A549 (cell line): ENCODE measurements at regions not wholly inside any gene's neighbourhood (a gene's known extent, or its start where the extent isn't known, plus 50 kb on each side); places are given as distances from the start of the nearest gene placed in this dataset.
A peak's percentile ranks its signal among the peaks of the same experiment; 100 is the strongest.

Experiments used
- ATAC-seq, 2 experiments: fragments of 200-7000 bp in 1 of 2; fragments of >200 bp in 1 of 2; cut with Nextera tagmentation in 1 of 2; cut with Tn5 transposase in 1 of 2; 3 replicates each; pipeline versions ENCODE4 v1.8.0 to v1.9.1; 2018 to 2020; ENCODE audit warnings: mild to moderate bottlenecking in 1 of 2, moderate library complexity in 1 of 2
- CTCF ChIA-PET: fragments of 300-600 bp; sonication (Branson Sonifier 250); formaldehyde crosslinking; extraction: SDS; loops from one replicate; lab custom pipeline; 2021; ENCODE audit warnings: antibody characterized with exemption, inconsistent platforms; lab: Yijun Ruan, JAX
- POLR2A ChIA-PET: fragments of 350-600 bp; formaldehyde crosslinking; extraction: SDS; loops from one replicate; lab custom pipeline; 2021; ENCODE audit warnings: antibody characterized with exemption, inconsistent platforms; lab: Yijun Ruan, JAX
- DNase-seq, 2 experiments: peaks; one replicate each; pipeline versions ENCODE4 v3.0.0 to v3.0.0-alpha.2; 2011 to 2016; ENCODE audit warnings: low read depth in 1 of 2, low spot score in 1 of 2
- FAIRE-seq: peaks from 2 replicates; lab custom pipeline; 2011; peaks lifted over from hg19 to GRCh38; lab: Jason Lieb, UNC
- H3K27ac ChIP-seq, 2 experiments: fragments of >200 bp; sonication (Bioruptor Twin); formaldehyde crosslinking; 3 replicates each; pipeline ENCODE4 v1.5.1; 2016 to 2017
- H3K4me1 ChIP-seq: fragments of >200 bp; sonication (Bioruptor Twin); formaldehyde crosslinking; 3 replicates; pipeline ENCODE4 v1.6.1; 2016
- H3K4me2 ChIP-seq: fragments of >200 bp; sonication (Bioruptor Twin); formaldehyde crosslinking; 3 replicates; pipeline ENCODE4 v1.6.1; 2016
- H3K4me3 ChIP-seq: fragments of >200 bp; sonication (Bioruptor Twin); formaldehyde crosslinking; 3 replicates; pipeline ENCODE4 v1.5.1; 2016
- H3K9me3 ChIP-seq: fragments of >200 bp; sonication (Bioruptor Twin); formaldehyde crosslinking; 3 replicates; pipeline ENCODE4 v1.6.1; 2016
- BHLHE40 ChIP-seq: IDR thresholded peaks from 2 replicates; pipeline ENCODE4 v1.6.1; 2012; ENCODE audit warnings: low read depth, low read length, inconsistent platforms
- CTCF ChIP-seq: fragments of >200 bp; sonication (Bioruptor Twin); formaldehyde crosslinking; IDR thresholded peaks from 3 replicates; pipeline ENCODE4 v1.5.1; 2016
- EHMT2 ChIP-seq: fragments of 200-600 bp; sonication (generic); IDR thresholded peaks from 2 replicates; pipeline ENCODE4 v1.6.1; 2016; ENCODE audit warnings: antibody characterized with exemption, low read depth, mild to moderate bottlenecking, moderate library complexity
- FOSL2 ChIP-seq, 2 experiments: fragments of 450-650 bp in 1 of 2; fragments of >200 bp in 1 of 2; sonication (Bioruptor Twin) in 1 of 2; formaldehyde crosslinking; IDR thresholded peaks; 2 replicates each; pipeline versions ENCODE4 v1.5.0 to v1.6.1; 2016 to 2020; ENCODE audit warnings: mild to moderate bottlenecking in 1 of 2, moderate library complexity in 1 of 2
- FOXS1 ChIP-seq: fragments of 250-450 bp; sonication (Bioruptor Pico); IDR thresholded peaks from 2 replicates; pipeline ENCODE4 v1.5.0; 2020; ENCODE audit warnings: mild to moderate bottlenecking, moderate library complexity
- HES2 ChIP-seq: fragments of >200 bp; sonication (Bioruptor Twin); formaldehyde crosslinking; IDR thresholded peaks from 2 replicates; pipeline ENCODE4 v1.6.1; 2016
- HEYL ChIP-seq: fragments of 250-450 bp; sonication (Bioruptor Pico); IDR thresholded peaks from 2 replicates; pipeline ENCODE4 v1.8.0; 2021; ENCODE audit warnings: mild to moderate bottlenecking, moderate library complexity
- HOXA7 ChIP-seq: fragments of 250-450 bp; sonication (Bioruptor Pico); IDR thresholded peaks from 2 replicates; pipeline ENCODE4 v1.5.0; 2020; ENCODE audit warnings: mild to moderate bottlenecking, moderate library complexity
- HOXB13 ChIP-seq: fragments of 250-450 bp; sonication (Bioruptor Pico); IDR thresholded peaks from 2 replicates; pipeline ENCODE4 v1.5.0; 2020; ENCODE audit warnings: low read depth, mild to moderate bottlenecking, moderate library complexity
- HOXB5 ChIP-seq: fragments of 250-450 bp; sonication (Bioruptor Pico); IDR thresholded peaks from 2 replicates; pipeline ENCODE4 v1.5.0; 2020; ENCODE audit warnings: mild to moderate bottlenecking, moderate library complexity
- JUN ChIP-seq, 2 experiments: fragments of >200 bp; sonication (Bioruptor Twin); formaldehyde crosslinking; IDR thresholded peaks; 2 replicates in 1 of 2; 3 replicates in 1 of 2; pipeline ENCODE4 v1.6.1; 2016 to 2017
- KDM5A ChIP-seq: fragments of 200-600 bp; sonication (generic); IDR thresholded peaks from 2 replicates; pipeline ENCODE4 v1.6.1; 2016; ENCODE audit warnings: antibody characterized with exemption, mild to moderate bottlenecking
- MAFK ChIP-seq: fragments of 450-650 bp; IDR thresholded peaks from 2 replicates; pipeline ENCODE4 v1.6.1; 2014; ENCODE audit not compliant: partially characterized antibody
- MAZ ChIP-seq: fragments of 150-350 bp; IDR thresholded peaks from 2 replicates; pipeline ENCODE4 v1.6.1; 2014; ENCODE audit warnings: antibody characterized with exemption, low read depth, low read length, borderline replicate concordance
- PBX3 ChIP-seq: IDR thresholded peaks from 2 replicates; pipeline ENCODE4 v1.6.1; 2012
- PHF8 ChIP-seq: fragments of 200-600 bp; sonication (generic); IDR thresholded peaks from 2 replicates; pipeline ENCODE4 v1.6.1; 2016; ENCODE audit warnings: low read depth, mild to moderate bottlenecking, antibody characterized with exemption, moderate library complexity, borderline replicate concordance
- RAD21 ChIP-seq, 2 experiments: fragments of >200 bp in 1 of 2; sonication (Bioruptor Twin) in 1 of 2; formaldehyde crosslinking in 1 of 2; IDR thresholded peaks in 1 of 2; conservative IDR thresholded peaks in 1 of 2; 2 replicates in 1 of 2; 3 replicates in 1 of 2; pipeline ENCODE4 v1.6.1; 2012 to 2018; ENCODE audit warnings: inconsistent platforms in 1 of 2
- RARB ChIP-seq: fragments of 250-450 bp; sonication (Bioruptor Pico); IDR thresholded peaks from 2 replicates; pipeline ENCODE4 v1.8.0; 2021; ENCODE audit warnings: mild to moderate bottlenecking, moderate library complexity
- REST ChIP-seq: fragments of 200-600 bp; sonication (generic); IDR thresholded peaks from 2 replicates; pipeline ENCODE4 v1.6.1; 2016; ENCODE audit warnings: antibody characterized with exemption, mild to moderate bottlenecking, moderate library complexity
- ZFP36 ChIP-seq: fragments of 450-650 bp; IDR thresholded peaks from 2 replicates; pipeline ENCODE4 v1.6.1; 2014; ENCODE audit warnings: borderline replicate concordance; ENCODE audit not compliant: partially characterized antibody
- ZNF302 ChIP-seq: fragments of 250-450 bp; sonication (Bioruptor Pico); IDR thresholded peaks from 2 replicates; pipeline ENCODE4 v1.9.0; 2021; ENCODE audit warnings: inconsistent platforms, mild to moderate bottlenecking, moderate library complexity
- WGBS: methylation state at CpG from one replicate; pipeline ENCODE4 v1.1.6; 2017; ENCODE audit errors: missing lambda C conversion rate; 5-methylcytosine and 5-hydroxymethylcytosine counted together
- TF ChIP-seq, protein P1 (sequence below): fragments of 450-650 bp; IDR thresholded peaks from 2 replicates; pipeline ENCODE4 v1.6.1; 2014; ENCODE audit warnings: antibody characterized with exemption

DNA sequence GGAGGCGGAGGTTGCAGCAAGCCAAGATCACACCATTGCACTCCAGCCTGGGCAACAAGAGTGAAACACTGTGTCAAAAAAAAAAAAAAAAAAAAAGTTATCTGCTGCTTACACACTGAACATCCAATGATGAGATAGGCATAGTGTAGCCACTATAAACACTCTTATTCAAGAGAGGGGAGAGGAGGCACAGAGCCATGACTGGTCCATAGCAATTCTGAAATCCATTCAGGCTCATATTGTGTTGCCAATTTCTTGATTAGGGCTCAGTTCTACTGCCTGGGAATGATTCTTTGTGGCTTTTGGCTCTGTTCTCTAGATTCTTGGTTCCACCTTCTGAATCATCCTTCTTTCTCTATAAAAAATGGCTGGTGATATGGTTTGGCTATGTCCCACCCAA lies 136.1 kb downstream of the ZFP36L2 start (continued):
- TF ChIP-seq CTCF: no peak
- TF ChIP-seq MAFK: no peak
- no peak for TF ChIP-seq RARB (CRISPR knock-in tag)

DNA sequence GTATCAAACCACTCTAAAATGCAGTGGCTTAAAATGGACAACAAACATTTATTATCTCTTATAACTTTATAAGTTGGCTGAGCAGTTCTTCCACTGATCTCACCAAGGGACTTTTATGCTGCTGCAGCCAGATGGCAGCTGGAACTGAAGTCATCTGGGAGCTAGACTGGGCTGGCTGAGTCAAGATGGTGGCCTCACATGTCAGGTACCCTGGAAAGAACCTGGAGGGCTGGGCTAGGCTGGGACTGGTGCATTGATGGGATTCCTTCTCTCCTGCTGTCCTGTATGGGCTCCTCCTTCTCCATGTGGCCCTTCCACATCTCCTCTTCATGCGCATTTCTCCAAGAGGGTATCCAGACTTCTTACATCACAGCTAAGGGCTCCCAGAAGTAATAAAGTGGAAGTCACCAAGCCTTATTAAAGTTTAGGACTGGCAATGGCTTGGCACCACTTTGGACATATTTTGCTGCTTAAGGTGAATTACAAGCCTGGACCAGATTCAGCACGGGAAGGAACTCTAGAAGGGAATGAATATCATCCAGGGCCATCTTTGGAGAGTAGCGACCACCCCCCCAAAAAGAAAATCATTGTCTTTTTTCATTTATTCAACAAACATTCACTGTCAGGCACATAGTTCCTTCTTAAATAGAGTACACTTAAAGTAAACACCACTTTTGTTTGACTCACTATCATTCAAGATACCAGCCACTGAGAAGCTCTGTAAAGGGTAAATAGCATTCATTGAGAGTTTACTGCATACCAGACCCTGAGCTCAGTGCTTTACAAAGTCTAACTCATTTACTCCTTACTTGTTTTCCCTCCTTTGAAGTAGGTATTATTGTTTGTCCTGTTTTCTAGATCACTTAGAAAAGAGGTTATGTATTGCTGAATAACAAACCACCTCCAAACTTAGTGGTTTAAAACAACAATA lies 138.0 kb downstream of the ZFP36L2 start:
- ChIA-PET POLR2A (interaction anchor here (0.5 to 1.2 kb wide), 3 partner anchors 22 to 139 kb away, joined by 3 to 4 read pairs (median 3); no protein-coding TSS in a partner anchor), CTCF (interaction anchor here (0.7 to 1.4 kb wide), 7 partner anchors 22 to 344 kb away, joined by 3 to 4 read pairs (median 4); no protein-coding TSS in a partner anchor)
- Histone ChIP-seq H3K4me2 (peak overlapping the region; percentile 50), H3K4me1 (peaks cover 59% of the 10 kb centered on the region), H3K27ac (peak overlapping the region; percentile 82 to 90), H3K4me3 (no peak overlapping the region), H3K9me3 (peaks cover 20% of the 10 kb centered on the region)
- DNase-seq (peak in 1 of 2 experiments; percentile 66), ATAC-seq (peak in 1 of 2 experiments; percentile 71; a peak in 3 of 6 replicates), FAIRE-seq (peak; percentile 79)
- TF ChIP-seq FOXS1 (CRISPR knock-in tag) (peak; percentile 58; the same call in 1 of the 2 replicates), EHMT2 (peak; percentile 73), RAD21 (conservative IDR thresholded peaks at IDR 0.05 in 1 of 2, IDR thresholded peaks at IDR 0.05 in 1 of 2) (peak; percentile 6 to 16; a peak in 1 of 5 replicates), REST (no peak), FOSL2 (IDR thresholded peaks at IDR 0.05) (no peak), FOSL2 (CRISPR knock-in tag; IDR thresholded peaks at IDR 0.05) (peak; percentile 45), JUN (IDR thresholded peaks at IDR 0.05) (0 out of 5 replicates have a peak, but pooled peaks of 1 of the 2 experiments have one; percentile 29), HOXB13 (CRISPR knock-in tag) (0 out of 2 replicates have a peak, but pooled peaks have one; percentile 40)
- TF ChIP-seq, protein P1, sequence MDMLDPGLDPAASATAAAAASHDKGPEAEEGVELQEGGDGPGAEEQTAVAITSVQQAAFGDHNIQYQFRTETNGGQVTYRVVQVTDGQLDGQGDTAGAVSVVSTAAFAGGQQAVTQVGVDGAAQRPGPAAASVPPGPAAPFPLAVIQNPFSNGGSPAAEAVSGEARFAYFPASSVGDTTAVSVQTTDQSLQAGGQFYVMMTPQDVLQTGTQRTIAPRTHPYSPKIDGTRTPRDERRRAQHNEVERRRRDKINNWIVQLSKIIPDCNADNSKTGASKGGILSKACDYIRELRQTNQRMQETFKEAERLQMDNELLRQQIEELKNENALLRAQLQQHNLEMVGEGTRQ: no peak
- 42% methylated on average over 3 of the region's 3 CpGs for WGBS

- Histone ChIP-seq H3K9me3 (peaks cover 20% of the 10 kb centered on the region), H3K4me3 (no peak overlapping the region), H3K4me1 (peaks cover 69% of the 10 kb centered on the region), H3K27ac (peak overlapping the region; percentile 82 to 90), H3K4me2 (peak overlapping the region; percentile 59)
- WGBS: 91% methylated on average over 3 of the region's 3 CpGs
- CTCF ChIA-PET: interaction anchor here (1.0 to 2.2 kb wide), 4 partner anchors 39 to 137 kb away, joined by 3 to 4 read pairs (median 4); no protein-coding TSS in a partner anchor
- FAIRE-seq: no peak
- DNase-seq: no peak
- POLR2A ChIA-PET: no interaction called here
- no peak for ATAC-seq
- TF ChIP-seq BHLHE40 (no peak), PBX3 (no peak), HOXB5 (CRISPR knock-in tag) (no peak), MAZ (no peak), HES2 (no peak), KDM5A (no peak), HEYL (CRISPR knock-in tag) (no peak), ZFP36 (no peak), ZNF302 (CRISPR knock-in tag) (no peak), PHF8 (no peak), HOXA7 (CRISPR knock-in tag) (no peak)
Measured at GRCh38 chr2:43087413-43087812, 139.0 kb downstream of the ZFP36L2 start.
